B cell (primary cell): ENCODE measurements at regions not wholly inside any gene's neighbourhood (a gene's known extent, or its start where the extent isn't known, plus 50 kb on each side); places are given as distances from the start of the nearest gene placed in this dataset.

Experiments used
- EZH2 ChIP-seq: IDR thresholded peaks from 2 replicates; pipeline ENCODE4 v1.6.1; 2012; ENCODE audit warnings: borderline replicate concordance, low read depth, mild to moderate bottlenecking, moderate library complexity, low read length; ENCODE audit not compliant: insufficient read depth, poor library complexity, severe bottlenecking
- TF ChIP-seq, protein P1 (sequence below): fragments of 200-600 bp; IDR thresholded peaks from one replicate; pipeline ENCODE4 v1.8.0; 2022; ENCODE audit warnings: antibody characterized with exemption, mild to moderate bottlenecking

DNA sequence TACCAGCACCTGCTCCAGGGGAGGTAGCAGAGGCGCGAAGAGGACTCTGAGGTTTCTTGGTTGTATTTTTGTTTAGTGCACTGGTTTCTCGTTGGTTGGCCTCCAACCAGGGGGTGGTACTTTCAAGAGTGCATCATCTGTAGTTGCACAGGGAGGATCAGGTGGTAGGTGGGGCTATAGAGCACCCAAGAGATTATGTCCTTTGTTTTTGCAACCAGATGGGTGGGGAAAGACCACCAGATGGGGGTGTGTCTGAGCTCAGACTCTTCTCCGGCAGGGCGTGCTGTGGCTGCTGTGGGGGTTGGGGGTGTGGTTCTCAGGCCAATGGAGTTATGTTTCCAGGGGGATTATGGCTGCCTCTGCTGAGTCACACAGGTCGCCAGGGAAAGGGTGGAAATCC is 254.4 kb upstream of the KLF12 start:
- TF ChIP-seq, protein P1, sequence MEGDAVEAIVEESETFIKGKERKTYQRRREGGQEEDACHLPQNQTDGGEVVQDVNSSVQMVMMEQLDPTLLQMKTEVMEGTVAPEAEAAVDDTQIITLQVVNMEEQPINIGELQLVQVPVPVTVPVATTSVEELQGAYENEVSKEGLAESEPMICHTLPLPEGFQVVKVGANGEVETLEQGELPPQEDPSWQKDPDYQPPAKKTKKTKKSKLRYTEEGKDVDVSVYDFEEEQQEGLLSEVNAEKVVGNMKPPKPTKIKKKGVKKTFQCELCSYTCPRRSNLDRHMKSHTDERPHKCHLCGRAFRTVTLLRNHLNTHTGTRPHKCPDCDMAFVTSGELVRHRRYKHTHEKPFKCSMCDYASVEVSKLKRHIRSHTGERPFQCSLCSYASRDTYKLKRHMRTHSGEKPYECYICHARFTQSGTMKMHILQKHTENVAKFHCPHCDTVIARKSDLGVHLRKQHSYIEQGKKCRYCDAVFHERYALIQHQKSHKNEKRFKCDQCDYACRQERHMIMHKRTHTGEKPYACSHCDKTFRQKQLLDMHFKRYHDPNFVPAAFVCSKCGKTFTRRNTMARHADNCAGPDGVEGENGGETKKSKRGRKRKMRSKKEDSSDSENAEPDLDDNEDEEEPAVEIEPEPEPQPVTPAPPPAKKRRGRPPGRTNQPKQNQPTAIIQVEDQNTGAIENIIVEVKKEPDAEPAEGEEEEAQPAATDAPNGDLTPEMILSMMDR, result no peak
- TF ChIP-seq EZH2, result no peak
